ENCODE measurements at regions not wholly inside any gene's neighbourhood (a gene's known extent, or its start where the extent isn't known, plus 50 kb on each side); places are given as distances from the start of the nearest gene placed in this dataset.

- TF ChIP-seq, protein P1, sequence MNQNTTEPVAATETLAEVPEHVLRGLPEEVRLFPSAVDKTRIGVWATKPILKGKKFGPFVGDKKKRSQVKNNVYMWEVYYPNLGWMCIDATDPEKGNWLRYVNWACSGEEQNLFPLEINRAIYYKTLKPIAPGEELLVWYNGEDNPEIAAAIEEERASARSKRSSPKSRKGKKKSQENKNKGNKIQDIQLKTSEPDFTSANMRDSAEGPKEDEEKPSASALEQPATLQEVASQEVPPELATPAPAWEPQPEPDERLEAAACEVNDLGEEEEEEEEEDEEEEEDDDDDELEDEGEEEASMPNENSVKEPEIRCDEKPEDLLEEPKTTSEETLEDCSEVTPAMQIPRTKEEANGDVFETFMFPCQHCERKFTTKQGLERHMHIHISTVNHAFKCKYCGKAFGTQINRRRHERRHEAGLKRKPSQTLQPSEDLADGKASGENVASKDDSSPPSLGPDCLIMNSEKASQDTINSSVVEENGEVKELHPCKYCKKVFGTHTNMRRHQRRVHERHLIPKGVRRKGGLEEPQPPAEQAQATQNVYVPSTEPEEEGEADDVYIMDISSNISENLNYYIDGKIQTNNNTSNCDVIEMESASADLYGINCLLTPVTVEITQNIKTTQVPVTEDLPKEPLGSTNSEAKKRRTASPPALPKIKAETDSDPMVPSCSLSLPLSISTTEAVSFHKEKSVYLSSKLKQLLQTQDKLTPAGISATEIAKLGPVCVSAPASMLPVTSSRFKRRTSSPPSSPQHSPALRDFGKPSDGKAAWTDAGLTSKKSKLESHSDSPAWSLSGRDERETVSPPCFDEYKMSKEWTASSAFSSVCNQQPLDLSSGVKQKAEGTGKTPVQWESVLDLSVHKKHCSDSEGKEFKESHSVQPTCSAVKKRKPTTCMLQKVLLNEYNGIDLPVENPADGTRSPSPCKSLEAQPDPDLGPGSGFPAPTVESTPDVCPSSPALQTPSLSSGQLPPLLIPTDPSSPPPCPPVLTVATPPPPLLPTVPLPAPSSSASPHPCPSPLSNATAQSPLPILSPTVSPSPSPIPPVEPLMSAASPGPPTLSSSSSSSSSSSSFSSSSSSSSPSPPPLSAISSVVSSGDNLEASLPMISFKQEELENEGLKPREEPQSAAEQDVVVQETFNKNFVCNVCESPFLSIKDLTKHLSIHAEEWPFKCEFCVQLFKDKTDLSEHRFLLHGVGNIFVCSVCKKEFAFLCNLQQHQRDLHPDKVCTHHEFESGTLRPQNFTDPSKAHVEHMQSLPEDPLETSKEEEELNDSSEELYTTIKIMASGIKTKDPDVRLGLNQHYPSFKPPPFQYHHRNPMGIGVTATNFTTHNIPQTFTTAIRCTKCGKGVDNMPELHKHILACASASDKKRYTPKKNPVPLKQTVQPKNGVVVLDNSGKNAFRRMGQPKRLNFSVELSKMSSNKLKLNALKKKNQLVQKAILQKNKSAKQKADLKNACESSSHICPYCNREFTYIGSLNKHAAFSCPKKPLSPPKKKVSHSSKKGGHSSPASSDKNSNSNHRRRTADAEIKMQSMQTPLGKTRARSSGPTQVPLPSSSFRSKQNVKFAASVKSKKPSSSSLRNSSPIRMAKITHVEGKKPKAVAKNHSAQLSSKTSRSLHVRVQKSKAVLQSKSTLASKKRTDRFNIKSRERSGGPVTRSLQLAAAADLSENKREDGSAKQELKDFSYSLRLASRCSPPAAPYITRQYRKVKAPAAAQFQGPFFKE (tag by site-specific recombination; IDR thresholded peaks at IDR 0.05; ENCODE audit: borderline replicate concordance), result no peak
- 0 out of 2 replicates have a peak, but pooled peaks have one; percentile 27 for TF ChIP-seq ZBTB21 (tag by site-specific recombination; IDR thresholded peaks at IDR 0.05)
- no peak for TF ChIP-seq SP3 (tag by site-specific recombination; IDR thresholded peaks at IDR 0.05)
- TF ChIP-seq, protein P2, sequence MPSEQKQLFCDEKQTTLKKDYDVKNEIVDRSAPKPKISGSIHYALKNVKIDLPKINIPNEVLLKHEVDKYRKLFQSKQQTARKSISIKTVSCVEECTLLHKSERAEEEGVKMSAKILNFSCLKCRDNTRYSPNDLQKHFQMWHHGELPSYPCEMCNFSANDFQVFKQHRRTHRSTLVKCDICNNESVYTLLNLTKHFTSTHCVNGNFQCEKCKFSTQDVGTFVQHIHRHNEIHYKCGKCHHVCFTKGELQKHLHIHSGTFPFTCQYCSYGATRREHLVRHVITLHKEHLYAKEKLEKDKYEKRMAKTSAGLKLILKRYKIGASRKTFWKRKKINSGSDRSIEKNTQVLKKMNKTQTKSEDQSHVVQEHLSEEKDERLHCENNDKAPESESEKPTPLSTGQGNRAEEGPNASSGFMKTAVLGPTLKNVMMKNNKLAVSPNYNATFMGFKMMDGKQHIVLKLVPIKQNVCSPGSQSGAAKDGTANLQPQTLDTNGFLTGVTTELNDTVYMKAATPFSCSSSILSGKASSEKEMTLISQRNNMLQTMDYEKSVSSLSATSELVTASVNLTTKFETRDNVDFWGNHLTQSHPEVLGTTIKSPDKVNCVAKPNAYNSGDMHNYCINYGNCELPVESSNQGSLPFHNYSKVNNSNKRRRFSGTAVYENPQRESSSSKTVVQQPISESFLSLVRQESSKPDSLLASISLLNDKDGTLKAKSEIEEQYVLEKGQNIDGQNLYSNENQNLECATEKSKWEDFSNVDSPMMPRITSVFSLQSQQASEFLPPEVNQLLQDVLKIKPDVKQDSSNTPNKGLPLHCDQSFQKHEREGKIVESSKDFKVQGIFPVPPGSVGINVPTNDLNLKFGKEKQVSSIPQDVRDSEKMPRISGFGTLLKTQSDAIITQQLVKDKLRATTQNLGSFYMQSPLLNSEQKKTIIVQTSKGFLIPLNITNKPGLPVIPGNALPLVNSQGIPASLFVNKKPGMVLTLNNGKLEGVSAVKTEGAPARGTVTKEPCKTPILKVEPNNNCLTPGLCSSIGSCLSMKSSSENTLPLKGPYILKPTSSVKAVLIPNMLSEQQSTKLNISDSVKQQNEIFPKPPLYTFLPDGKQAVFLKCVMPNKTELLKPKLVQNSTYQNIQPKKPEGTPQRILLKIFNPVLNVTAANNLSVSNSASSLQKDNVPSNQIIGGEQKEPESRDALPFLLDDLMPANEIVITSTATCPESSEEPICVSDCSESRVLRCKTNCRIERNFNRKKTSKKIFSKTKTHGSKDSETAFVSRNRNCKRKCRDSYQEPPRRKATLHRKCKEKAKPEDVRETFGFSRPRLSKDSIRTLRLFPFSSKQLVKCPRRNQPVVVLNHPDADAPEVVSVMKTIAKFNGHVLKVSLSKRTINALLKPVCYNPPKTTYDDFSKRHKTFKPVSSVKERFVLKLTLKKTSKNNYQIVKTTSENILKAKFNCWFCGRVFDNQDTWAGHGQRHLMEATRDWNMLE (tag by site-specific recombination; conservative IDR thresholded peaks at IDR 0.05; ENCODE audit: low read depth), result peak; percentile 72
- TF ChIP-seq ZNF501 (tag by site-specific recombination; IDR thresholded peaks at IDR 0.05), result no peak
- TF ChIP-seq MZF1 (tag by site-specific recombination; IDR thresholded peaks at IDR 0.05; ENCODE audit: borderline replicate concordance), result no peak
- TF ChIP-seq, protein P3, sequence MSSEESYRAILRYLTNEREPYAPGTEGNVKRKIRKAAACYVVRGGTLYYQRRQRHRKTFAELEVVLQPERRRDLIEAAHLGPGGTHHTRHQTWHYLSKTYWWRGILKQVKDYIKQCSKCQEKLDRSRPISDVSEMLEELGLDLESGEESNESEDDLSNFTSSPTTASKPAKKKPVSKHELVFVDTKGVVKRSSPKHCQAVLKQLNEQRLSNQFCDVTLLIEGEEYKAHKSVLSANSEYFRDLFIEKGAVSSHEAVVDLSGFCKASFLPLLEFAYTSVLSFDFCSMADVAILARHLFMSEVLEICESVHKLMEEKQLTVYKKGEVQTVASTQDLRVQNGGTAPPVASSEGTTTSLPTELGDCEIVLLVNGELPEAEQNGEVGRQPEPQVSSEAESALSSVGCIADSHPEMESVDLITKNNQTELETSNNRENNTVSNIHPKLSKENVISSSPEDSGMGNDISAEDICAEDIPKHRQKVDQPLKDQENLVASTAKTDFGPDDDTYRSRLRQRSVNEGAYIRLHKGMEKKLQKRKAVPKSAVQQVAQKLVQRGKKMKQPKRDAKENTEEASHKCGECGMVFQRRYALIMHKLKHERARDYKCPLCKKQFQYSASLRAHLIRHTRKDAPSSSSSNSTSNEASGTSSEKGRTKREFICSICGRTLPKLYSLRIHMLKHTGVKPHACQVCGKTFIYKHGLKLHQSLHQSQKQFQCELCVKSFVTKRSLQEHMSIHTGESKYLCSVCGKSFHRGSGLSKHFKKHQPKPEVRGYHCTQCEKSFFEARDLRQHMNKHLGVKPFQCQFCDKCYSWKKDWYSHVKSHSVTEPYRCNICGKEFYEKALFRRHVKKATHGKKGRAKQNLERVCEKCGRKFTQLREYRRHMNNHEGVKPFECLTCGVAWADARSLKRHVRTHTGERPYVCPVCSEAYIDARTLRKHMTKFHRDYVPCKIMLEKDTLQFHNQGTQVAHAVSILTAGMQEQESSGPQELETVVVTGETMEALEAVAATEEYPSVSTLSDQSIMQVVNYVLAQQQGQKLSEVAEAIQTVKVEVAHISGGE (tag by site-specific recombination; conservative IDR thresholded peaks at IDR 0.05; ENCODE audit: low read depth), result peak; percentile 59
- TF ChIP-seq, protein P4, sequence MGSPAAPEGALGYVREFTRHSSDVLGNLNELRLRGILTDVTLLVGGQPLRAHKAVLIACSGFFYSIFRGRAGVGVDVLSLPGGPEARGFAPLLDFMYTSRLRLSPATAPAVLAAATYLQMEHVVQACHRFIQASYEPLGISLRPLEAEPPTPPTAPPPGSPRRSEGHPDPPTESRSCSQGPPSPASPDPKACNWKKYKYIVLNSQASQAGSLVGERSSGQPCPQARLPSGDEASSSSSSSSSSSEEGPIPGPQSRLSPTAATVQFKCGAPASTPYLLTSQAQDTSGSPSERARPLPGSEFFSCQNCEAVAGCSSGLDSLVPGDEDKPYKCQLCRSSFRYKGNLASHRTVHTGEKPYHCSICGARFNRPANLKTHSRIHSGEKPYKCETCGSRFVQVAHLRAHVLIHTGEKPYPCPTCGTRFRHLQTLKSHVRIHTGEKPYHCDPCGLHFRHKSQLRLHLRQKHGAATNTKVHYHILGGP (tag by site-specific recombination; IDR thresholded peaks at IDR 0.05), result no peak
- TF ChIP-seq, protein P5, sequence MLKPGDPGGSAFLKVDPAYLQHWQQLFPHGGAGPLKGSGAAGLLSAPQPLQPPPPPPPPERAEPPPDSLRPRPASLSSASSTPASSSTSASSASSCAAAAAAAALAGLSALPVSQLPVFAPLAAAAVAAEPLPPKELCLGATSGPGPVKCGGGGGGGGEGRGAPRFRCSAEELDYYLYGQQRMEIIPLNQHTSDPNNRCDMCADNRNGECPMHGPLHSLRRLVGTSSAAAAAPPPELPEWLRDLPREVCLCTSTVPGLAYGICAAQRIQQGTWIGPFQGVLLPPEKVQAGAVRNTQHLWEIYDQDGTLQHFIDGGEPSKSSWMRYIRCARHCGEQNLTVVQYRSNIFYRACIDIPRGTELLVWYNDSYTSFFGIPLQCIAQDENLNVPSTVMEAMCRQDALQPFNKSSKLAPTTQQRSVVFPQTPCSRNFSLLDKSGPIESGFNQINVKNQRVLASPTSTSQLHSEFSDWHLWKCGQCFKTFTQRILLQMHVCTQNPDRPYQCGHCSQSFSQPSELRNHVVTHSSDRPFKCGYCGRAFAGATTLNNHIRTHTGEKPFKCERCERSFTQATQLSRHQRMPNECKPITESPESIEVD (tag by site-specific recombination; IDR thresholded peaks at IDR 0.05), result no peak
- no peak for TF ChIP-seq ZNF473 (tag by site-specific recombination; IDR thresholded peaks at IDR 0.05)
- no peak for TF ChIP-seq PRDM4 (tag by site-specific recombination; IDR thresholded peaks at IDR 0.05)
- 0 out of 2 replicates have a peak, but pooled peaks have one; percentile 34 for TF ChIP-seq ZFP37 (tag by site-specific recombination; IDR thresholded peaks at IDR 0.05)
- TF ChIP-seq ZNF777 (tag by site-specific recombination; IDR thresholded peaks at IDR 0.05; ENCODE audit: borderline replicate concordance), result no peak
- no peak for TF ChIP-seq ZNF37A (tag by site-specific recombination; IDR thresholded peaks at IDR 0.05)
- TF ChIP-seq, protein P6, sequence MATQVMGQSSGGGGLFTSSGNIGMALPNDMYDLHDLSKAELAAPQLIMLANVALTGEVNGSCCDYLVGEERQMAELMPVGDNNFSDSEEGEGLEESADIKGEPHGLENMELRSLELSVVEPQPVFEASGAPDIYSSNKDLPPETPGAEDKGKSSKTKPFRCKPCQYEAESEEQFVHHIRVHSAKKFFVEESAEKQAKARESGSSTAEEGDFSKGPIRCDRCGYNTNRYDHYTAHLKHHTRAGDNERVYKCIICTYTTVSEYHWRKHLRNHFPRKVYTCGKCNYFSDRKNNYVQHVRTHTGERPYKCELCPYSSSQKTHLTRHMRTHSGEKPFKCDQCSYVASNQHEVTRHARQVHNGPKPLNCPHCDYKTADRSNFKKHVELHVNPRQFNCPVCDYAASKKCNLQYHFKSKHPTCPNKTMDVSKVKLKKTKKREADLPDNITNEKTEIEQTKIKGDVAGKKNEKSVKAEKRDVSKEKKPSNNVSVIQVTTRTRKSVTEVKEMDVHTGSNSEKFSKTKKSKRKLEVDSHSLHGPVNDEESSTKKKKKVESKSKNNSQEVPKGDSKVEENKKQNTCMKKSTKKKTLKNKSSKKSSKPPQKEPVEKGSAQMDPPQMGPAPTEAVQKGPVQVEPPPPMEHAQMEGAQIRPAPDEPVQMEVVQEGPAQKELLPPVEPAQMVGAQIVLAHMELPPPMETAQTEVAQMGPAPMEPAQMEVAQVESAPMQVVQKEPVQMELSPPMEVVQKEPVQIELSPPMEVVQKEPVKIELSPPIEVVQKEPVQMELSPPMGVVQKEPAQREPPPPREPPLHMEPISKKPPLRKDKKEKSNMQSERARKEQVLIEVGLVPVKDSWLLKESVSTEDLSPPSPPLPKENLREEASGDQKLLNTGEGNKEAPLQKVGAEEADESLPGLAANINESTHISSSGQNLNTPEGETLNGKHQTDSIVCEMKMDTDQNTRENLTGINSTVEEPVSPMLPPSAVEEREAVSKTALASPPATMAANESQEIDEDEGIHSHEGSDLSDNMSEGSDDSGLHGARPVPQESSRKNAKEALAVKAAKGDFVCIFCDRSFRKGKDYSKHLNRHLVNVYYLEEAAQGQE (tag by site-specific recombination; IDR thresholded peaks at IDR 0.05), result peak; percentile 53; the same call in 1 of the 2 replicates
Observed at GRCh38 chr10:64329510-64329909, 808.3 kb downstream of the REEP3 start (continued).
